NT2/D1 (cell line): ENCODE measurements at regions not wholly inside any gene's neighbourhood (a gene's known extent, or its start where the extent isn't known, plus 50 kb on each side); places are given as distances from the start of the nearest gene placed in this dataset.

ENCODE experiments used
- SUZ12 ChIP-seq: IDR thresholded peaks from 2 replicates; pipeline ENCODE4 v1.6.1; 2011; ENCODE audit not compliant: insufficient read length, insufficient read depth; ENCODE audit errors: extremely low read depth
- YY1 ChIP-seq: IDR thresholded peaks from 2 replicates; pipeline ENCODE4 v1.6.1; 2011; ENCODE audit not compliant: insufficient read length, insufficient read depth
- ZNF274 ChIP-seq: IDR thresholded peaks from 2 replicates; pipeline ENCODE4 v1.6.1; 2011; ENCODE audit warnings: mild to moderate bottlenecking, low read depth, low read length

- TF ChIP-seq SUZ12 (no peak), YY1 (no peak), ZNF274 (no peak)
Measured at GRCh38 chr1:57798543-57798942, 374.7 kb upstream of the DAB1 start.
